Vagina (tissue), 2 donors: ENCODE measurements at regions not wholly inside any gene's neighbourhood (a gene's known extent, or its start where the extent isn't known, plus 50 kb on each side); places are given as distances from the start of the nearest gene placed in this dataset.
"Not testable (repeated sequence)": the region's sequence is repeated elsewhere in the genome, so short reads cannot be mapped to it uniquely, and the experiment has no call there.

Experiments used
- DNase-seq, 2 donors: peaks; one replicate each; pipeline ENCODE4 v3.0.0-alpha.2; 2017; ENCODE audit errors: extremely low spot score in 2 of 2
- H3K27ac ChIP-seq: fragments of 200-600 bp; sonication (generic); one replicate; pipeline ENCODE4 v1.5.1; 2019
- H3K27me3 ChIP-seq: fragments of 200-600 bp; sonication (generic); one replicate; pipeline ENCODE4 v1.5.1; 2019
- H3K36me3 ChIP-seq, 2 donors: fragments of 200-600 bp; sonication (generic); one replicate each; pipeline ENCODE4 v1.5.1; 2017 to 2019
- H3K4me1 ChIP-seq: fragments of 200-600 bp; sonication (generic); one replicate; pipeline ENCODE4 v1.5.1; 2019
- H3K4me3 ChIP-seq, 2 donors: fragments of 200-600 bp; sonication (generic); 1 replicate in 1 of 2; 2 replicates in 1 of 2; pipeline ENCODE4 v1.5.1; 2016 to 2019
- H3K9me3 ChIP-seq: fragments of 200-600 bp; sonication (generic); one replicate; pipeline ENCODE4 v1.5.1; 2019
- CTCF ChIP-seq, 3 experiments: fragments of 450-650 bp in 2 of 3; fragments of 200-600 bp in 1 of 3; sonication (generic) in 1 of 3; IDR thresholded peaks; one replicate each; pipeline ENCODE4 v1.5.1; 2017 to 2019; ENCODE audit warnings: antibody characterized with exemption in 3 of 3, mild to moderate bottlenecking in 2 of 3, moderate library complexity in 2 of 3
- POLR2A ChIP-seq, 2 donors: fragments of 450-650 bp; IDR thresholded peaks; one replicate each; pipeline ENCODE4 v1.6.1; 2017; ENCODE audit warnings: antibody characterized with exemption in 2 of 2, mild to moderate bottlenecking in 2 of 2, moderate library complexity in 2 of 2
- POLR2AphosphoS5 ChIP-seq, 2 donors: sonication (generic); formaldehyde crosslinking; IDR thresholded peaks; one replicate each; pipeline ENCODE4 v1.9.0; 2017; ENCODE audit warnings: antibody characterized with exemption in 2 of 2, mild to moderate bottlenecking in 2 of 2, low read depth in 1 of 2; ENCODE audit not compliant: insufficient read depth in 1 of 2
- intact Hi-C: fragments of 100-400 bp; cut with DNase I; formaldehyde crosslinking; loops from one replicate; pipeline ENCODE4 v1.15.1; 2023

- no peak for TF ChIP-seq CTCF (IDR thresholded peaks at IDR 0.05)
- TF ChIP-seq POLR2AphosphoS5 (IDR thresholded peaks at IDR 0.05; ENCODE audit: insufficient read depth in 1 of 2, low read depth in 1 of 2) = no peak
- no peak for TF ChIP-seq POLR2A (IDR thresholded peaks at IDR 0.05)
- Histone ChIP-seq H3K9me3 (no peaks in the 10 kb centered on the region), H3K4me3 (no peak overlapping the region), H3K27me3 (no peaks in the 10 kb centered on the region), H3K27ac (no peak overlapping the region), H3K36me3 (no peaks in the 10 kb centered on the region), H3K4me1 (no peaks in the 10 kb centered on the region)
- DNase-seq = no peak
- intact Hi-C loops = no loop called here
Observed at GRCh38 chr6:102154176-102154575, 760.7 kb downstream of the GRIK2 start.

GRCh38 chr6:102154874-102155273 lies 761.4 kb downstream of the GRIK2 start:
- H3K27ac ChIP-seq = no peak overlapping the region
- no peaks in the 10 kb centered on the region for H3K9me3 ChIP-seq
- H3K36me3 ChIP-seq = no peaks in the 10 kb centered on the region
- no peaks in the 10 kb centered on the region for H3K27me3 ChIP-seq
- no peaks in the 10 kb centered on the region for H3K4me1 ChIP-seq
- TF ChIP-seq POLR2A (IDR thresholded peaks at IDR 0.05) (no peak), CTCF (IDR thresholded peaks at IDR 0.05) (no peak), POLR2AphosphoS5 (IDR thresholded peaks at IDR 0.05; ENCODE audit: insufficient read depth in 1 of 2, low read depth in 1 of 2) (no peak)
- no peak for DNase-seq
- no peak overlapping the region for H3K4me3 ChIP-seq
- intact Hi-C loops = no loop called here

GRCh38 chr6:102169802-102170201 lies 776.3 kb downstream of the GRIK2 start:
- H3K36me3 ChIP-seq = not testable (repeated sequence)

GRCh38 chr6:102187186-102187585 lies 793.7 kb downstream of the GRIK2 start:
- Histone ChIP-seq H3K9me3 (no peaks in the 10 kb centered on the region), H3K4me1 (no peaks in the 10 kb centered on the region), H3K36me3 (no peaks in the 10 kb centered on the region), H3K4me3 (no peak overlapping the region), H3K27ac (no peak overlapping the region), H3K27me3 (no peaks in the 10 kb centered on the region)
- intact Hi-C loops = no loop called here
- no peak for TF ChIP-seq CTCF (IDR thresholded peaks at IDR 0.05)
- no peak for TF ChIP-seq POLR2A (IDR thresholded peaks at IDR 0.05)
- TF ChIP-seq POLR2AphosphoS5 (IDR thresholded peaks at IDR 0.05; ENCODE audit: insufficient read depth in 1 of 2, low read depth in 1 of 2) = no peak
- no peak for DNase-seq

More at GRCh38 chr6:102169802-102170201, 776.3 kb downstream of the GRIK2 start:
- intact Hi-C loops, DNase-seq, H3K27ac ChIP-seq, H3K27me3 ChIP-seq, H3K4me1 ChIP-seq, H3K9me3 ChIP-seq, H3K4me3 ChIP-seq: not testable (repeated sequence)

- Histone ChIP-seq H3K27me3 (no peaks in the 10 kb centered on the region), H3K27ac (no peak overlapping the region), H3K4me1 (no peaks in the 10 kb centered on the region), H3K4me3 (no peak overlapping the region), H3K9me3 (peaks cover 14% of the 10 kb centered on the region), H3K36me3 (no peaks in the 10 kb centered on the region)
- no peak for TF ChIP-seq POLR2A (IDR thresholded peaks at IDR 0.05)
- no peak for TF ChIP-seq POLR2AphosphoS5 (IDR thresholded peaks at IDR 0.05; ENCODE audit: insufficient read depth in 1 of 2, low read depth in 1 of 2)
- no peak for DNase-seq
- intact Hi-C loops = loop anchor here (10.0 kb wide), 1 partner anchor 1119 kb away; no protein-coding TSS in a partner anchor
Observed at GRCh38 chr6:102195311-102195710, 801.8 kb downstream of the GRIK2 start.

- Histone ChIP-seq H3K9me3 (peaks cover 14% of the 10 kb centered on the region), H3K27me3 (no peaks in the 10 kb centered on the region), H3K4me1 (no peaks in the 10 kb centered on the region), H3K27ac (no peak overlapping the region), H3K4me3 (no peak overlapping the region), H3K36me3 (no peaks in the 10 kb centered on the region)
- intact Hi-C loops = loop anchor here (10.0 kb wide), 1 partner anchor 1118 kb away; no protein-coding TSS in a partner anchor
- TF ChIP-seq POLR2AphosphoS5 (IDR thresholded peaks at IDR 0.05; ENCODE audit: insufficient read depth in 1 of 2, low read depth in 1 of 2) (no peak), CTCF (IDR thresholded peaks at IDR 0.05) (no peak), POLR2A (IDR thresholded peaks at IDR 0.05) (no peak)
- DNase-seq = no peak
Observed at GRCh38 chr6:102197211-102197610, 803.7 kb downstream of the GRIK2 start.
